Mesendoderm (in vitro differentiated cells): ENCODE measurements at regions not wholly inside any gene's neighbourhood (a gene's known extent, or its start where the extent isn't known, plus 50 kb on each side); places are given as distances from the start of the nearest gene placed in this dataset.

Experiments used
- DNase-seq: peaks from one replicate; pipeline ENCODE4 v3.0.0; 2013
- H2AK5ac ChIP-seq: 2 replicates; pipeline ENCODE4 v1.6.1; 2013; ENCODE audit warnings: low read length, inconsistent platforms
- H2BK120ac ChIP-seq: 2 replicates; pipeline ENCODE4 v1.6.1; 2013; ENCODE audit warnings: low read depth, mild to moderate bottlenecking, low read length, moderate library complexity, mixed read lengths
- H2BK15ac ChIP-seq: replicated peaks from 2 replicates; pipeline ENCODE4 v1.6.1; 2013; ENCODE audit warnings: low read depth, mild to moderate bottlenecking, moderate library complexity
- H2BK5ac ChIP-seq: 2 replicates; pipeline ENCODE4 v1.6.1; 2013; ENCODE audit warnings: low read length, inconsistent platforms
- H3K18ac ChIP-seq: 2 replicates; pipeline ENCODE4 v1.6.1; 2013; ENCODE audit warnings: mild to moderate bottlenecking, low read length, mixed read lengths
- H3K23ac ChIP-seq: one replicate; pipeline ENCODE4 v1.6.1; 2013; ENCODE audit warnings: low read length
- H3K27ac ChIP-seq: 2 replicates; pipeline ENCODE4 v1.5.1; 2013; ENCODE audit warnings: low read depth, mild to moderate bottlenecking, inconsistent platforms, low read length, moderate library complexity
- H3K27me3 ChIP-seq: 2 replicates; pipeline ENCODE4 v1.6.1; 2013; ENCODE audit warnings: low read length, control low read depth, mild to moderate bottlenecking, inconsistent platforms; ENCODE audit not compliant: insufficient read depth, poor library complexity
- H3K36me3 ChIP-seq: 2 replicates; pipeline ENCODE4 v1.6.1; 2013; ENCODE audit warnings: low read length, inconsistent platforms; ENCODE audit not compliant: control insufficient read depth, insufficient read depth
- H3K4ac ChIP-seq: one replicate; pipeline ENCODE4 v1.6.1; 2013; ENCODE audit warnings: low read depth, mild to moderate bottlenecking, low read length, moderate library complexity
- H3K4me1 ChIP-seq: 2 replicates; pipeline ENCODE4 v1.6.1; 2013; ENCODE audit warnings: low read depth, low read length, inconsistent platforms; ENCODE audit not compliant: control insufficient read depth
- H3K4me2 ChIP-seq: 2 replicates; pipeline ENCODE4 v1.6.1; 2013; ENCODE audit warnings: low read length
- H3K4me3 ChIP-seq: 2 replicates; pipeline ENCODE4 v1.5.1; 2013; ENCODE audit warnings: mild to moderate bottlenecking, low read length
- H3K56ac ChIP-seq: one replicate; pipeline ENCODE4 v1.6.1; 2013; ENCODE audit warnings: low read length
- H3K79me1 ChIP-seq: 2 replicates; pipeline ENCODE4 v1.6.1; 2013; ENCODE audit warnings: low read length, inconsistent platforms
- H3K79me2 ChIP-seq: 2 replicates; pipeline ENCODE4 v1.6.1; 2013; ENCODE audit warnings: mild to moderate bottlenecking, low read length; ENCODE audit not compliant: control insufficient read depth, insufficient read depth
- H3K9ac ChIP-seq: 2 replicates; pipeline ENCODE4 v1.6.1; 2013; ENCODE audit warnings: low read length, inconsistent platforms
- H4K5ac ChIP-seq: one replicate; pipeline ENCODE4 v1.6.1; 2013; ENCODE audit warnings: low read length
- H4K8ac ChIP-seq: one replicate; pipeline ENCODE4 v1.6.1; 2013; ENCODE audit warnings: low read depth, mild to moderate bottlenecking, control low read depth, low read length, moderate library complexity
- WGBS: extraction: QIAGEN DNeasy Blood & Tissue Kit; methylation state at CpG from one replicate; pipeline ENCODE4 v1.1.7; 2013; ENCODE audit warnings: low lambda C conversion rate, missing lambda C conversion rate; ENCODE audit not compliant: insufficient coverage; ENCODE audit errors: extremely low coverage; 5-methylcytosine and 5-hydroxymethylcytosine counted together

DNA sequence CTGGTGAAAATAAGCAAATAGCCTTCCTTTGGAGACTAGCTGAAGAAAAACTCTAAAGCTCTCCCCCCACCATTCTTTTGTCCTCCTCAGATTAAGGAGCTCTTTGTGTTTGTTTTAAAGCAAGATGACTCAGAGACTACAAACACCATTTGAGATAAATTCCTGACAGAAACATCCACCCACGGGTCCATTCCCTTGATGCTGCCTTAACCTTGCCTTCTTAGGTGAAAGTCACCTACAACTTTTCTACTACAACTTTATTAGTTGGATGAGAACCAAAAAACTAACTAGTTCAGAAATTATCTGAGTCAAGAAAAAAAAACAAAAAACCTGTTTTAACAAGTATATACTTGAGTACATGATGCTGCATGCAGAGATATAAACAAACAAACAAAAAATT is 831.1 kb downstream of the NR2F1-AS1 start:
- no peak overlapping the region for H2BK15ac ChIP-seq
- H3K18ac ChIP-seq, result no peak overlapping the region
- H3K9ac ChIP-seq, result no peak overlapping the region
- peak; percentile 78 for DNase-seq
- no peaks in the 10 kb centered on the region for H3K79me2 ChIP-seq
- H3K27me3 ChIP-seq, result no peaks in the 10 kb centered on the region
- H3K4me1 ChIP-seq, result no peaks in the 10 kb centered on the region
- H4K5ac ChIP-seq, result no peak overlapping the region
- H3K27ac ChIP-seq, result no peak overlapping the region
- no peak overlapping the region for H3K4me2 ChIP-seq
- H3K4me3 ChIP-seq, result no peak overlapping the region
- no peak overlapping the region for H2BK120ac ChIP-seq
- no peak overlapping the region for H3K4ac ChIP-seq
- no peak overlapping the region for H4K8ac ChIP-seq
- no peak overlapping the region for H2AK5ac ChIP-seq
- H2BK5ac ChIP-seq, result no peak overlapping the region
- no peaks in the 10 kb centered on the region for H3K79me1 ChIP-seq
- no peak overlapping the region for H3K23ac ChIP-seq
- no peak overlapping the region for H3K56ac ChIP-seq
- H3K36me3 ChIP-seq, result no peaks in the 10 kb centered on the region
- WGBS, result no CpG with 5 or more reads among the region's 1 CpG

DNA sequence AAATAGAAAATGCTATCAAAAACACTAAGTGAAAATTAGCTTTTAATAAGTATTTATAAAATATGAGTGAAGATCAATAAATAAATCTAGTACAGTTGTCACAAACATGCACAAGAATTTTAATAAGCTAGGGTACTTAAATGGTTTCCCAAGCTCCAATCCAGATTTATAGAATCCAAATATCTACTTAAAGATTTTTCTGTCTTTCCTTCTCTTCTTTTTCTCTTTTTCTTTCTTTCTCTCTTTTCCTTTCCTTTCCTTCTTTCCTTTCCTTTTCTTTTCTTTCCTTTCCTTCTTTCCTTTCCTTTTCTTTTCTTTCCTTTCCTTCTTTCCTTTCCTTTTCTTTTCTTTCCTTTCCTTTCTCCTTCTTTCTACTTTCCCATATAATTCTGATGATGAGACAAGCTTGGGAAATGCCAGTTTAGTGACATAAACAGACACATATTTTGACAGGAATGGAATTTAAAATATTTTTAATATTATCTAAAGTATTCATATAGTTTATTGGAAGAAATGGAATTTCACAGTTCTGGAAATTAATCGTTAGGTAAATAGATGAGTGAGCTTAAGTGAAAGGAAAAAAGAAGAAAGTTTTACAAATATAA is 832.8 kb downstream of the NR2F1-AS1 start:
- Histone ChIP-seq H3K56ac (no peak overlapping the region), H3K4me1 (no peaks in the 10 kb centered on the region), H3K23ac (no peak overlapping the region), H2AK5ac (no peak overlapping the region), H3K79me2 (no peaks in the 10 kb centered on the region), H2BK120ac (no peak overlapping the region), H3K9ac (no peak overlapping the region), H3K4me2 (no peak overlapping the region), H3K36me3 (no peaks in the 10 kb centered on the region), H3K27me3 (no peaks in the 10 kb centered on the region), H3K79me1 (no peaks in the 10 kb centered on the region), H2BK15ac (no peak overlapping the region), H3K18ac (no peak overlapping the region), H2BK5ac (no peak overlapping the region), H4K5ac (no peak overlapping the region), H3K27ac (no peak overlapping the region), H3K4me3 (no peak overlapping the region), H3K4ac (no peak overlapping the region), H4K8ac (no peak overlapping the region)
- 100% methylated on average over 1 of the region's 1 CpG for WGBS
- no peak for DNase-seq

DNA sequence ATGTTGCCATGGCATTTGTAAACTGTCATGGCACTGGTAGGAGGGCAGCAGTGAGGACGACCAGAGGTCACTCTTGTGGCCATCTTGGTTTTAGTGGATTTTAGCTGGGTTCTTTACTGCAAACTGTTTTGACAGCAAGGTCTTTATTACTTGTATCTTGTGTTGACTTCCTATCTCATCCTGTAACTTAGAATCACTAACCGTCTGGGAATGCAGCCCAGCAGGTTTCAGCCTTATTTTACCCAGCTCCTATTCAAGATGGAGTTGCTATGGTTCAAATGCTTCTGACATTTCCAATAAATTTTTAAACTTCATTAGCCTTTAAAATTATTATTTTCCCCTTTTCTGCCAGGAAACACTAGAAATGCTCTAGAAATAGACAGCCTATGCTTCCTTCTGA is 839.1 kb downstream of the NR2F1-AS1 start:
- H3K56ac ChIP-seq, result no peak overlapping the region
- WGBS, result no CpG with 5 or more reads among the region's 2 CpGs
- H4K5ac ChIP-seq, result no peak overlapping the region
- no peaks in the 10 kb centered on the region for H3K79me1 ChIP-seq
- no peaks in the 10 kb centered on the region for H3K36me3 ChIP-seq
- H4K8ac ChIP-seq, result no peak overlapping the region
- H3K27me3 ChIP-seq, result no peaks in the 10 kb centered on the region
- no peaks in the 10 kb centered on the region for H3K79me2 ChIP-seq
- peak; percentile 4 for DNase-seq
- no peak overlapping the region for H3K9ac ChIP-seq
- no peak overlapping the region for H3K4ac ChIP-seq
- H3K27ac ChIP-seq, result no peak overlapping the region
- no peak overlapping the region for H2BK15ac ChIP-seq
- no peaks in the 10 kb centered on the region for H3K4me1 ChIP-seq
- H3K4me2 ChIP-seq, result no peak overlapping the region
- no peak overlapping the region for H3K23ac ChIP-seq
- no peak overlapping the region for H2BK120ac ChIP-seq
- no peak overlapping the region for H2AK5ac ChIP-seq
- H2BK5ac ChIP-seq, result no peak overlapping the region
- no peak overlapping the region for H3K18ac ChIP-seq
- no peak overlapping the region for H3K4me3 ChIP-seq

DNA sequence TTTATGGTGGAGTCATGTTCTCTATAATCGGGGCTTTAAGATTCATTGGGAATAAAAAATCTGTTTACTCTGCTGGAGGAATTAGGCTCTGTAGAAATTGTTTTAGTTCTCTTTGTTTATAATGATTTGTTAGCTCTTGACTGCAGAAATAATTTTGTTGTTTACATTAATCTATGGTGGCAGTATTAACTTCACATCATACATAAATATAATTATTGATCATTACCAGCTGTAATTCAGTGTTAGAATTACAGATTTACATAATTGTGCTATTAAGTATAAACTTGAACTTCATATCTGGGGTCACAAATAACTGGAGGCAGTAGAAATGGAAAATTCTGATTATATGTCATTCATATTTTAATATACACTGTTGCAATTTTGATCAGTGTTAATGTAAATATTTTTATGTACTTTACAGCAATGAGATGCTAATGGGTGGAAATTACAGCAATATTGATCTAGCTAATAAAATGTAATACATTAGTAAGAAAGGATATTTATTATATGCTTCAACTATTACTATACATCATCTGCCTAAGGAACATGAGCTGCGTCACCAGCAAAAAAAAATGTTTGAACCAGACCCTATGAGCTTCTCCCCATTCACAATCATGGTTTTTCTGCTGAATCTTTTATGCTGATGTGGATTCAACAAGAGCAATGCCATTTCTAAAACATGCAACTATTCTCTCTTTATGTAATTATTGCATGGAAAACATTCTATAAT is 846.6 kb downstream of the NR2F1-AS1 start:
- H3K27me3 ChIP-seq, result no peaks in the 10 kb centered on the region
- no peak for DNase-seq
- H2BK15ac ChIP-seq, result no peak overlapping the region
- H3K4me2 ChIP-seq, result no peak overlapping the region
- WGBS, result no CpG with 5 or more reads among the region's 2 CpGs
- no peak overlapping the region for H3K4me3 ChIP-seq
- no peak overlapping the region for H3K9ac ChIP-seq
- no peak overlapping the region for H4K8ac ChIP-seq
- no peak overlapping the region for H3K18ac ChIP-seq
- no peaks in the 10 kb centered on the region for H3K4me1 ChIP-seq
- H2BK5ac ChIP-seq, result no peak overlapping the region
- no peaks in the 10 kb centered on the region for H3K79me2 ChIP-seq
- no peak overlapping the region for H4K5ac ChIP-seq
- no peak overlapping the region for H3K56ac ChIP-seq
- no peak overlapping the region for H3K27ac ChIP-seq
- H3K4ac ChIP-seq, result no peak overlapping the region
- no peak overlapping the region for H3K23ac ChIP-seq
- H3K79me1 ChIP-seq, result no peaks in the 10 kb centered on the region
- no peak overlapping the region for H2BK120ac ChIP-seq
- no peaks in the 10 kb centered on the region for H3K36me3 ChIP-seq
- no peak overlapping the region for H2AK5ac ChIP-seq

DNA sequence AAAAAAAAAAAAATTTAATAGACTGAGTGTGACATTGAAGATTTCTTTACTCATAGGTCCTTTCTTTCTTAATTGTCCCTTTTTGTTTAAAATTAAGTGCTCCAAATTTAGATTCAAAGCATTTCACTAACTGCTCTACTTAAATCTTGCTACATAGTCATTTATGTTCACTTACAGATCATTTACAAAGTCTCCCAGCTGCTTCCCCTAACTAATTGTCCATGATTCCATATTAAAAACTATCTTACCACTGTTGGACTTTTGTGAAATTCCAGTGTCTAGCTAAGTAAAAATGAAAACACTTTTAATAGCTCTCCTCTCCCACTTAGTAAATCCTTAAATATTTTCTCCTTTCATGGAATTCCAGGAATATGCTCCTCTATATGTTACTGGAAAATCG is 850.5 kb downstream of the NR2F1-AS1 start:
- no peak overlapping the region for H2BK15ac ChIP-seq
- H3K56ac ChIP-seq, result no peak overlapping the region
- H2AK5ac ChIP-seq, result no peak overlapping the region
- H4K5ac ChIP-seq, result no peak overlapping the region
- WGBS, result no CpG with 5 or more reads among the region's 1 CpG
- H3K23ac ChIP-seq, result no peak overlapping the region
- H3K4me3 ChIP-seq, result no peak overlapping the region
- no peak overlapping the region for H2BK120ac ChIP-seq
- H3K9ac ChIP-seq, result no peak overlapping the region
- H4K8ac ChIP-seq, result no peak overlapping the region
- no peaks in the 10 kb centered on the region for H3K79me2 ChIP-seq
- no peaks in the 10 kb centered on the region for H3K79me1 ChIP-seq
- H3K4me1 ChIP-seq, result no peaks in the 10 kb centered on the region
- no peak overlapping the region for H3K4me2 ChIP-seq
- H3K4ac ChIP-seq, result no peak overlapping the region
- no peaks in the 10 kb centered on the region for H3K36me3 ChIP-seq
- no peaks in the 10 kb centered on the region for H3K27me3 ChIP-seq
- no peak overlapping the region for H3K27ac ChIP-seq
- H3K18ac ChIP-seq, result no peak overlapping the region
- DNase-seq, result no peak
- no peak overlapping the region for H2BK5ac ChIP-seq

DNA sequence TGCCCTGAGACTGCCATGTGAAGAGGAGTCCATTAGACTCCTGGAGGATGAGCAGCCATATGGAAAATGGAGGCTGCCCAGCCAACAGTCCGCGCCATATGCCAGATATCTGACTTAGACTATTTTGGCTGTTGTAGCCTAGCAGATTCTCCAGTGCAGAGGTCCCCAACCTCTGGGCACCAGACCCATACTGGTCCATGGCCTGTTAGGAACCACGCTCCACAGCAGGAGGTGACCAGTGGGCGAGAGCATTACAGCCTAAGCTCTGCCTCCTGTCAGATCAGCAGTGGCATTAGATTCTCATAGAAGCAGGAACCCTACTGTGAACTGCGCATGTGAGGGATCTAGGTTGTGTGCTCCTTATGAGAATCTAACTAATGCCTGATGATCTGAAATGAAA is 851.9 kb downstream of the NR2F1-AS1 start:
- no peak overlapping the region for H3K27ac ChIP-seq
- H3K27me3 ChIP-seq, result no peaks in the 10 kb centered on the region
- H3K4me2 ChIP-seq, result no peak overlapping the region
- H3K23ac ChIP-seq, result no peak overlapping the region
- WGBS, result no CpG with 5 or more reads among the region's 5 CpGs
- H3K18ac ChIP-seq, result no peak overlapping the region
- H3K36me3 ChIP-seq, result no peaks in the 10 kb centered on the region
- H3K4me3 ChIP-seq, result no peak overlapping the region
- H2BK120ac ChIP-seq, result no peak overlapping the region
- H3K4ac ChIP-seq, result no peak overlapping the region
- no peak overlapping the region for H3K56ac ChIP-seq
- no peaks in the 10 kb centered on the region for H3K79me2 ChIP-seq
- H3K9ac ChIP-seq, result no peak overlapping the region
- no peak overlapping the region for H4K8ac ChIP-seq
- no peak overlapping the region for H2BK15ac ChIP-seq
- no peak overlapping the region for H2BK5ac ChIP-seq
- H4K5ac ChIP-seq, result no peak overlapping the region
- DNase-seq, result no peak
- H3K4me1 ChIP-seq, result no peaks in the 10 kb centered on the region
- no peaks in the 10 kb centered on the region for H3K79me1 ChIP-seq
- no peak overlapping the region for H2AK5ac ChIP-seq
